Activated T-cell treated with anti-CD3 and anti-CD28 coated beads for 48 hours (primary cell): ENCODE measurements at regions not wholly inside any gene's neighbourhood (a gene's known extent, or its start where the extent isn't known, plus 50 kb on each side); places are given as distances from the start of the nearest gene placed in this dataset.
"Not testable (repeated sequence)": the region's sequence is repeated elsewhere in the genome, so short reads cannot be mapped to it uniquely, and the experiment has no call there.

Experiments
- DNase-seq: peaks from one replicate; pipeline ENCODE4 v3.0.0-alpha.2; 2020; ENCODE audit warnings: low read depth

DNA sequence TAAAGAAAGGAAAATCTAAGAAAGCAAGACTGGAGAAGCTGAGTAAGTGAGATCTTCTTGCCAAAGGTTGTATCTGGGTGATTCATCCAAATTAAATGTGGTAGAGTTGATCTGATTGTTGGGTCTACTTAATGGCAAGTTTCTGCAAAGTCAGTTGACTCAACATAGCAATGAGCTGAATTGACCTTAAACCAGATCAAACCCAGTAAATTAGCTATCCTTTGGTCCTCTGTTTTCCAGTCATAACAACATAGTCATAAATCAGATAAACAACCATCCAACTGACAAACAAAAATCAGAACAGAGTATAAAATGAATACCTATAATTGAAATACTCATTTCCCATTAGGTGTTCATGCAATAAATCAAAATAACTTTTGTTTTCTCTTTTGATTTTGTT is 142.6 kb upstream of the CFAP20DC start:
- DNase-seq: no peak

GRCh38 chr3:59191651-59192050 is 141.8 kb upstream of the CFAP20DC start:
- no peak for DNase-seq

DNA sequence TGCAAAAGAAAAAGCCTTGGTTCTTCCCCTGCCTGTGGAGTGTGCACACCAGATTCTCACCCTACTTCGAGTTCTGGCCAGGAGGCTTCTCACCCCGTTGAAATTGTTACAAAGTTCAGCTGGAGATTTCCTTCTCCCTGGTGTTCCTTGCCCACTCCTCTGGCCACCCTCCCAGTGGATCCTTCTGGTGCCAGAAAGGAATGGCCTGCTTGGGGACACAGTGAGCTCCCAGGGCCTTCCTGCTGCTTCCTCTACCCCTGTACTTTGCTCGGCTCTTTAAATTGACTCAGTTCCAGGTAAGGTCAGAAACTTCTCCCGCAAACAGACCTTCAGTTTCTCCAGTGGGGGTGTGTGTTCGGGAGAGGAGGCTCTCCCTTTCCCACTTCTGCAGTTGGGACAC is 140.1 kb upstream of the CFAP20DC start:
- no peak for DNase-seq

- no peak for DNase-seq
These were observed 139.7 kb upstream of the CFAP20DC start for GRCh38 chr3:59189526-59189925.

DNA sequence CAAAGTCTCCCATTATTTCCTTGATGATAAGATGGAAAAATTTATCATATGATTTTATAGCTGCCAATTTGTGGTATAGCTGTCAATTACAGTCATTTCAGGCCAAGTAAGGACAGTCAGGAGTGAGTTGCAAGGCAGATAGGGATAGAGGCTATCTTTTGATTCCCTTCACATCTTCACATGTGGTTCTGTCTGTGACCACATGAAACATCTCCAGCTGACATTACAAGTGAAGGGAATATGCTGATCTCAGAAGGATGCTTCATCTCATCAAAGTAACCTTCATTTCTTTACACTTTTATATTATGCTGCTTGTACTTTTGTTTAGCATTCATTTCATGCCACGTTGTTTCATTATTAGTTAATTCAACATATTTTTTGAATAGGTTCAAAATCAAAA is 136.9 kb upstream of the CFAP20DC start:
- DNase-seq: no peak

DNA sequence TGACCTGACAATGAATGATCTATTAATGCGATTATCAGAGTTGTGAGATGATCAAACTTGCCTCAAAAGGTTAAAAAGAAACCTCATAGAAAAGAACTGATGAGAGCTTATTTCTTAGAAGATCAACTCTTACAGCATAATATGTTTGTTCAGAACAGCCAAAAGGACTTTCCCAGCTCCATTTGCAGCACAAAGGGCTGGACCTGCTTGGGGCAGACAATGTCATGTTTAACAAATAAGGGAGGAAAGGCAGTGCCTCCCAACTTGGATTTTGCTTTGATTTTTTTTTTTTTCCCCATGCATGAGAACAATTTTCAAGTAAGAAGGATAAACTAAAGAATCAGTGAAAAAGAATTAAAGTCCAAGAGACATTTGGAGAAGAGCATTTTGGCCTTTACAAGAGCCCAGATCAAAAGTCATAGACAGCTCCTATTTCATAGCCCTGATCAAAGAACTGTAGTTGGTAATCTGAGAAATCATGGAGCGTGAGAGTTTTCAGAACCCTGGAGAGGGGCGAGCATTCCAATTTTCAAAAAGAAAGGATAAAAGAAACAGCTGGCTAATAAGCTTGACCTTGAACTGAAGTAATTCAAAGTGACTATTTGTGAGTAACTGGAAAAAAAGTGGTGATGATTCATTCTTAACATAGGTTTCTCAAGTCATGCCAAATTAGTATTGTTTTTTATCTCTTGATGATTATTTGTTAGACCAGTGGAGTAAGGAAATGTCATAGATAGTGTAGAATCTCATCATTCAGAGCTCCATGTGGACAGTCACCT is 136.0 kb upstream of the CFAP20DC start:
- DNase-seq: no peak

- no peak for DNase-seq
These were observed 130.2 kb upstream of the CFAP20DC start for GRCh38 chr3:59180006-59180405.

GRCh38 chr3:59178698-59179097 is 128.9 kb upstream of the CFAP20DC start:
- no peak for DNase-seq

- no peak for DNase-seq
These were observed 121.7 kb upstream of the CFAP20DC start for GRCh38 chr3:59171491-59171890.

GRCh38 chr3:59170166-59170565 is 120.3 kb upstream of the CFAP20DC start:
- DNase-seq: not testable (repeated sequence)

DNA sequence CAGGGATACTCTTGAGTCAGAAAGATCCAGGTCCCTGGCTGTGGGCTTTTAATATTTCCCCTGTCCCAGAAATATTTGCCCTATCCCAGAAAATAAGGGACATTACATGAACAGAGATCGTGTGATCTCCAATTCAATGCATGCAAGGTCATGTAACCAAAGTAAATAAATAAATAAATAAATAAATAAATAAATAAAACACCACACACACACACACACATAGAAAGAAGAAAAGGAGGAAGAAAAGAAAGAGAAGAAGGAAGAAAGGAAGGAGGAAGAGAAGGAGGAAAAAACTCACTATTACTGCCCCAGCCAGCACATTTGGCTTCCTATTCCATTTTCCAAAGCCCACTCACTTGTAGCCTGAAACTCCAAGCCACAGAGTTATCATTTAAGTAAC is 117.9 kb upstream of the CFAP20DC start:
- DNase-seq: no peak

DNA sequence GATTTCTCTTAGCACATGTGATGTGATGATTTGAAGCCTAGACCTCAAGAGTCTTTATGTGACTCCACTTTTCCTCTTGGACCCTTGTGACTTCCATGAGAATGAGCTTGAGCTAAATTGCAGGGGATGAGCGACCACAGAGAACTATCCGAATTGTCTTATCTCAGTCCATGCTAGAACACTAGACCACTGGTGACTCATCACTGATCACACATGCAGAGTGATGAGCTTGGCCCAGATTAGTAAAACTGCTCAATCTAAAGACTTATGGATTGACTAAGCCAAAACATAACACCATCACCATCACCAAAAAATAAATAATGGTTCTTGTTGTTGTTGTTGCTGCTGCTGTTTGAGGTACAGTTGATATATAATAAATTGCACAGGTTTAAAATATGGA is 114.1 kb upstream of the CFAP20DC start:
- no peak for DNase-seq

GRCh38 chr3:59161048-59161447 is 111.2 kb upstream of the CFAP20DC start:
- no peak for DNase-seq

DNA sequence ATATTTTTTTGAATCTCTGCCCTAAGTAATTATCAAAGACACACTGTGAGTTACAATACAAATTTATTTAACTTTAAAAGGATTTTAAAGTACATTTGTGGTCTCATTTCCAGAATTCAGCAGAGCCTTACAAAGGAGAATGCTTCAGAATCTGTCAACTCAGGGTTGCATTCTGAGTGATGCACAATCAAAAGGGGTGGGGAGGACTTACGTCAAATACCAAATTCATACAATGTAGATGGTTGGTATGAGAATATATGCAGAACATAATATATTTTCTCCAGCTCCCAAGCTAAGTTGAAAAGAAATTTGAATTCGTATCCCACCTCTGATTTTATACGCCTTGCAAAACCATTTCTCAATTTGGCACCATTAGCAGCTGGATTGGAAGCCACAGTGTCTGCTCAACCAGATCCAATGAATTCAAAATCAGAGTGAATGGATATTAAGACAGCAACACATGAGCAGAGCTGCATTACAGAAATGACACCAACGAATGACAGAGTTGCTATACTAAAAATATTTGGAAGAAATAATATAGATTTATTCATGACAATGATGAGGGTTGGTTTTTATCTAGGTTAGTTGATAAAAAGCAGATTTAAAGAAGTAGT is 110.4 kb upstream of the CFAP20DC start:
- no peak for DNase-seq

GRCh38 chr3:59153648-59154047 is 103.8 kb upstream of the CFAP20DC start:
- DNase-seq: no peak

DNA sequence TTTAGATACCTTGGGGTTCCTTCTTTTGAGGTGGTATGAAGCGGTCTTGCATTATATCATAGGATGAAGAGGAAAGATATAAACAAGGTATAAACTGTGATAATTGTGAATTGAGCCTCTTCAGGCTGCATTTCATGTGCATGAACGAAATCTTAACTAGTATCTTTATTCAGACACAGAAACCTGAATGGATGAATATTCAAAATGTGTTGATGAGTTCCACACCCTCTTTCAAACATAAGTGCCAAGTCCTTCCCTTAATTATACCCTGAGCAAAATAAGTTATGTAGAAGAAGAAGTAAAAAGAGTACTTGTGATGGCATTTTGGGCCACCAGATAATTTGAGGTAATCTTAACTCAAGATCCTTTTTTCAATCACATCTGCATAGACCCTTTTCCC is 103.1 kb upstream of the CFAP20DC start:
- no peak for DNase-seq

DNA sequence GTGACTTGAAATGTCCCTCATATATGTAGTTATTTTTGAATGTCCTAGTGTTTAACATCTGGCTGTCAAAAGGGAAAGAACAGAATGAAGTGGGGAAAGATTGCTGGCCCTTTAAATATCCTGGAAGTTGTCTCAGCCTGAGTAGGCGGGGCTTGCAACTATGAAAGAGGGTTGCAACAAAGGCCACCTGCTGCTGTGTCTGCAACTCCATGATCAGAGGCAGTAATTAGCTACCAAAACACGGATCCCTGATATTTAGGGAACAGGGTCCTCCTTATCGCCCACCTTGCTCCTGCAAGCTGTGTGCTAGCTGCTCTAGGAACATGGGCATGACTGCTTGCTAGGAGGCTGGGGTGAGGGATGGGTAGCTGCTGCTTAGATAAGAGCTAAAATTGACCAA is 100.2 kb upstream of the CFAP20DC start:
- DNase-seq: no peak

- DNase-seq: no peak
These were observed 99.3 kb upstream of the CFAP20DC start for GRCh38 chr3:59149166-59149565.

GRCh38 chr3:59143447-59143846 is 93.6 kb upstream of the CFAP20DC start:
- DNase-seq: no peak

DNA sequence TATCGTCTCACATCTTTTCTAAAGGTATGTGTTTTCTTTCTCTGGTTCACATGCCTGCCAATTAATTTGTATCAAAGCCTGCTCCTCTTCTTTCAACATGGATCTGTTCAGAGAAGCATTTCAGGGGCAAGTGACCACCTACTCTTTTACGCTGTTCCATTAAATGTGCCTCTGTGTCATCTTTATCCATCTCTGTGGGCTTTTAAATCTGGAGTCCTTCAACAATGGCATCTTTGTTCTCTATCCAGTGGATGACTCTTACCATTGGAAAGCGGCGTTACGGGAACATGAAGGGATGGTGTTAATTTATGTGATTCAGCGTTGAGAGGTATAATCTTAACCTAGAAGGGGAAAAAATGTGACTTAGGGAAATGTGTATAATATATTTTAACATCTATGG is 92.7 kb upstream of the CFAP20DC start:
- no peak for DNase-seq

DNA sequence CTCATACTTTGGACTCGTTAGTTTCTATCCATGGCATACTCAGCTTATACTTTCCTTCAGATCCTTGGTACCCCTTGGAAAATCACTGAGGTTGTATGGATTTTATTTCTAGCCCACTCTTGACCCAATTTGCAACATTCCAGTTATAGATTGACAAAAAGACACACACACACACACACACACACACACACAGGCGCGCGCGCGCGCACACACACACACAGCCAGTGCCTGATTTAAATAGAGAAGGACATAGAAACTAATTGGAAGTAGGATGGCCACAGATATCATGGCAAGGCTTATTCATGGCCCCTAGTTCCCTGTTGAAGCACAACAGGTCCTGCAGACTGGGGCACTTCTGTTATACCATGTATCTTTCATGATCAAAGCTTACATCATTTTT is 89.1 kb upstream of the CFAP20DC start:
- no peak for DNase-seq

DNA sequence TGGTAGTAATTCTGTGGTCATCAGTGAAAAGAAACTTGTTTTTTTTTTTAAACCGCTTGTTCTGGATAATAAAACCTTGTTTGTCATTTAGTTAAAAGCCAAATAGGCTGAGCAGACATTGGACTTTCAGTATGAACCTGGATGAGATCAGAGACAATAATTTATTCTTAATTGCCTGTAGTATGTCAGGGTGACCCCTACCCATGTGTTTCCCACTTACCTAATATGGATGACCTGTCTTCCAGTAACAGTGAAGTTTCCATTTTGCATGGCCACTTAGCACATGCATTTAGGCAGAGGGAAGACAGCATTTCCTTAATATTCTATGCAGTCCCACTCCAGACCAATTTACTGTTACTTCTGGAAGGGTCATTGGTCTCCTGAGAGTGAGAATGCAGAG is 87.6 kb upstream of the CFAP20DC start:
- no peak for DNase-seq

DNA sequence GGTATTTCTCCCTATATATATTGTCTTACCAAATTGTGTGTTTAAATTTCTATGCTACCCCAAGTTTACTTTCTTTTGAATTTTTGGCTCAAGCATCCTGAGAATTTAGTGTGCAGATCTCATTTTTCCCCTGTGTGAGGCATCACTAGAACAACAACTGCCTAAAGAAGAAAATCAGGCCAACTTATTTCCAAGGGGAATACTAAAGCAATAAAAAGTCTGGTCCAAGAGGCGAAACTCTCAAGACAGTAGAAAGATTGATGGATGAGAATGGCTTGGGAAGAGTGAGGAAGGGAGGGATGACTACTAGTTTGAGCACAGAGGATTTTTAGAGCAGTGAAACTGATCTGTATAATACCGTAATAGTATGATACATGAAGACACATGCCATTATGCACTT is 86.3 kb upstream of the CFAP20DC start:
- DNase-seq: no peak

- DNase-seq: no peak
These were observed 85.3 kb upstream of the CFAP20DC start for GRCh38 chr3:59135096-59135495.
